GM19328 (cell line): ENCODE measurements at regions not wholly inside any gene's neighbourhood (a gene's known extent, or its start where the extent isn't known, plus 50 kb on each side); places are given as distances from the start of the nearest gene placed in this dataset.

Experiments
- ATAC-seq: cut with Tn5 transposase; IDR thresholded peaks from one replicate; pipeline ENCODE4 v1.9.1; 2021; ENCODE audit warnings: mild to moderate bottlenecking, moderate library complexity; ENCODE audit not compliant: unreplicated experiment

GRCh38 chr6:114471450-114471849 lies 128.6 kb upstream of the HS3ST5 start:
- no peak for ATAC-seq

- no peak for ATAC-seq
Measured at GRCh38 chr6:114467931-114468330, 125.1 kb upstream of the HS3ST5 start.

DNA sequence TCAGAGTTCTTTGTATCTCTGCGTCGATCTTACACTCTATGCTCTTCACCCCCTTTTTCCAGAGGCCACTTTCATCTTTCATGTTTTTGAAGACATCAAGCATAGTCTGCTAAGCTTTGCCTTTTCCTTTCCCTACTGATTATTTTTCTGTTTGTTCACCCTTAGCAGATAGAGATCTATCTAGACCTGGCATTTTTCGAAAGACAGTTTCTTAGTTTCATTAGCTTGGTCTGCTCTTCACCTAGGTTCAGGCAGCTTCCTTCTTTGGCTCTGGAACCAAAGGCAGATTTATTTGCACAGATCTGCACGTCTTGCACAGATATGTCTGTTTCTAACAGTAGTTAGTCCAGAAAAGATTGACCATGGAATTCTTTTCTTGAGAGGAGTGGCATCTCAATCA lies 122.7 kb upstream of the HS3ST5 start:
- ATAC-seq: no peak

DNA sequence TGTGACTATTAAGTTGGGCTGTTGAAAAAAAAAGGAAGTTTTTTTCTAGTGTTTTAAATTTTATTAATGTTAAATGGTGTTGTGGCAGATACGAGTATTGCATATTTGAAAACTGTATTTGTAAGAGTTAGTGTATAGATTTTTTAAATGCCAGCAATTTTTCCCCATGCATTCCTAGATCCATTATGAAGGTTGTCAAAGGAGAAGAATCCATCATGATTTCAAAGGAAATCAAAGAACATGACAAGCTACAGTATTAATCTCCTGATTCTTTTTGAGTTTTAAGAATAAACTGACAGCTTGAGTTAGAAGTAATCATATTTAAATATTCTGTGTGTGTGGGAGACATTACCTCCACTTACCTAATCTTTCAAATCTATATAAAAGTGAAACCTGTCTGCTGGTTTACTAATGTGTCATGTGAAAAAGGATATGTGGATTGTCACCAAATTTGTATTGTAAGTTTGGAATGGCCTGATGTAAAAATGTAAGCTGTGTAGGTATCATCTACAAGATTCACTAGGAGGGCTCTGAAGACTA lies 111.0 kb upstream of the HS3ST5 start:
- ATAC-seq: no peak

- ATAC-seq: no peak
Measured at GRCh38 chr6:114452785-114453401, 110.1 kb upstream of the HS3ST5 start.

DNA sequence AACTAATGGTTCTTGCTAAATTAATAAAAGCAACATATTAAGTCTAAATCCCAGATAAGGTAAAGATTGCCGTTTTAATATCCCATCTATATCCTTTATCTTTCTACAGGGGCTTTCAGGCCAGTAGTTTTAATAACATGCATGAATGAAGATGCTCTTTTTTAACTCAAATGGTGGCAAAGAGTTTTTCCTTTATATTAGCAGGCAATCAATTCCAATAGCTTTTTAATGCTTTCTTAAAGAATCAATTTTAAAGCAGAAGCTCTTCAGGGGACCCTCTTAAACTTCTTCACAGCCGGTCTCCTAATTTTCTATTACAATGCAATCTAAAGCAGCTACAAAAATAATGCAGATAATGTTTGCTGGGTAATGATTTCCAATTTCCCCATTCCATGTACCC lies 107.8 kb upstream of the HS3ST5 start:
- ATAC-seq: no peak

DNA sequence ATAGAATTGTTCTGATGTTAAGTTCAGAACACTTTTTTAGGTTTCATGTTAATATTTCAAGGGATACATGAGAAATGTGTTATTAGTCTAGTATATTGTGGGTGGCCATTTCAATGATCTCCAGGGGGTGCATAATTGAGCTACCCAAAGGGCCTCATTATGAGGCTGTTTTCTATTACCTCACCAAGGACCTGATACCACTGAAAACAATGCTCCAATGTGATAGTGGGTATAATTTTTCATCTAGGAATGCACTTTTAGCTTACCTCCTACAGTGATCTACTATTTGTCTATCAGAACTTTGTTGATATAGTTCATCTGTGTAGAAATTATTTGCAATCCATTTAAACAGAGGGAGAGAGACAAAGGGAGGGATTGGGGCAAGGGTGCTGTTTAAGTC lies 106.8 kb upstream of the HS3ST5 start:
- ATAC-seq: no peak

- no peak for ATAC-seq
Measured at GRCh38 chr6:114446342-114446741, 103.5 kb upstream of the HS3ST5 start.

DNA sequence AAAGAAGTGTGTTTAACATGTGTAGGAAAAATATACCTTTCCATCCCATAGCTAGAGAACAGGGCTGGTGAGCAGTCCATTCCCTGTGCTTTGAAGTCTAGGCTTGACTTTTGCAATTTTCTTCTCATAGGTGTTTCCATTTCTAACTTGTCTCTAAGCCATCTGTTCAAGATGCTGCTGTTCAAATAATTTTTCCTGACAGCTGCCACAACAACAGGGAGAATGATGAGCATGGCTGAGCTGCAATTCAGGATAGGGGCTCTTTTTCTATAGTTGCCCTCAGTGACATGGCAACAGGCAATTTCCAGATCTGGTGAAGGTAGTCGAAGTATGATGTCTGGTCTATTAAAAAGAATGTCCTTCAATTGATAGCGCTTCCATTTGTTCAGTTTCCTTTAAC lies 103.0 kb upstream of the HS3ST5 start:
- ATAC-seq: no peak

- no peak for ATAC-seq
Measured at GRCh38 chr6:114439411-114439810, 96.6 kb upstream of the HS3ST5 start.

DNA sequence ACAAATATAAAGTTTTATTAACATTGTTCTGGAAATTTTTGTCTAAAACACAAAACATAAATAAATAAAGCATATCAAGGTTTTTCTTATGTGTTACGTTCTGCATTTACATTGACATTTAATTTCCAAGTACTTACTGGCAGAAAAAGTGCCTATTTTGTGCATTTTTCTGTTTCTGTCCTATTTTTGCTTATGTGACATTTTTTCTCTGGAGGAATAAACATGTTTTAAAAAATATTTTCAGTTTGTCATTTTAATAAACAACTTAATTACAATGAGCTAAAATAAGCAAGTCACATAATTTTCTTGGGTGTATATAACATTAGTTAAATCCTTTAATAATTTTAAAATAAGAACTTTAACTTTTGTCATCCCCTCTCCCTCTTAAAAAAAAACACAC lies 94.4 kb upstream of the HS3ST5 start:
- no peak for ATAC-seq

GRCh38 chr6:114436691-114437090 lies 93.9 kb upstream of the HS3ST5 start:
- ATAC-seq: no peak

- no peak for ATAC-seq
Measured at GRCh38 chr6:114435985-114436384, 93.2 kb upstream of the HS3ST5 start.

DNA sequence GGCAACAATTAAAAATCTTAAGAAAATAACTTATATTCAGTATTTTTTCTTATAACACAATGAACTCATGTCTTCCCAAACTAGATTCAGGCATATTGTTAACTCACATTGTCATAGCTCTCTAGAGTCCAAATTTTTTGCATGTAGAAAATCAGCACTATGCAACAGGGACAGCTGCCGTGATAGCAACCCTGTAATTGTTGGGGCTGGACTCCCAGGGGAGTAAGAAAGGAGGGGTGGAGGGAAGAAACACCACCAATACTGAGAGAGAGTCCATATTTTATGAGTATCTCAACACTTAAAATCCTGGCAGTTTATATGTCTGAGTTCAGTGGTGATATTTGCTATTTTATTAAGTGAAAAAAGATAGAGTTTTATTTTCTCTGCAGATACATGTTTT lies 89.6 kb upstream of the HS3ST5 start:
- ATAC-seq: no peak

- ATAC-seq: no peak
Measured at GRCh38 chr6:114431641-114432040, 88.8 kb upstream of the HS3ST5 start.

GRCh38 chr6:114430534-114431124 lies 87.8 kb upstream of the HS3ST5 start:
- no peak for ATAC-seq

- no peak for ATAC-seq
Measured at GRCh38 chr6:114428341-114428740, 85.5 kb upstream of the HS3ST5 start.

GRCh38 chr6:114421199-114421598 lies 78.4 kb upstream of the HS3ST5 start:
- ATAC-seq: no peak

DNA sequence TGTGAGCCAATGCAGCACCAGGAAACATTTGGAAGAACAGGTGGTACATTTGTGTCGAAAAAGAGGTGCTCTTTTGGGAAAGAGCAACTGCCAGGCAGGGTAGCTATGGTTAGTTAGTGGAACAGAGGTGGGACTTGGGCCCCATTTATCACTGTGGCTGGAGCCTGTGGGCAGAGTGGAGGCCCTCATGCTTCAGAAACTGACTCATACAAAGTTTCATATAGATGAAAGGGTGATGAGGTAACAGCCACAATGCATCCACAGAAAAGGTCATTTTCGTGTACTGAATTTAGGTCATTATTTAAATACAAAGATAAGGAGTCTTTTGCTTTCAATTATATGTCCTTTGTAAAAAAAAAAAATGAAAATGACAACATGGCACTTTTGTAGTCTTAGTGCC lies 76.4 kb upstream of the HS3ST5 start:
- ATAC-seq: peak; percentile 91

- no peak for ATAC-seq
Measured at GRCh38 chr6:114418304-114418972, 75.6 kb upstream of the HS3ST5 start.

- no peak for ATAC-seq
Measured at GRCh38 chr6:114407426-114408035, 64.7 kb upstream of the HS3ST5 start.
